ENCODE measurements at regions not wholly inside any gene's neighbourhood (a gene's known extent, or its start where the extent isn't known, plus 50 kb on each side); places are given as distances from the start of the nearest gene placed in this dataset.

DNA sequence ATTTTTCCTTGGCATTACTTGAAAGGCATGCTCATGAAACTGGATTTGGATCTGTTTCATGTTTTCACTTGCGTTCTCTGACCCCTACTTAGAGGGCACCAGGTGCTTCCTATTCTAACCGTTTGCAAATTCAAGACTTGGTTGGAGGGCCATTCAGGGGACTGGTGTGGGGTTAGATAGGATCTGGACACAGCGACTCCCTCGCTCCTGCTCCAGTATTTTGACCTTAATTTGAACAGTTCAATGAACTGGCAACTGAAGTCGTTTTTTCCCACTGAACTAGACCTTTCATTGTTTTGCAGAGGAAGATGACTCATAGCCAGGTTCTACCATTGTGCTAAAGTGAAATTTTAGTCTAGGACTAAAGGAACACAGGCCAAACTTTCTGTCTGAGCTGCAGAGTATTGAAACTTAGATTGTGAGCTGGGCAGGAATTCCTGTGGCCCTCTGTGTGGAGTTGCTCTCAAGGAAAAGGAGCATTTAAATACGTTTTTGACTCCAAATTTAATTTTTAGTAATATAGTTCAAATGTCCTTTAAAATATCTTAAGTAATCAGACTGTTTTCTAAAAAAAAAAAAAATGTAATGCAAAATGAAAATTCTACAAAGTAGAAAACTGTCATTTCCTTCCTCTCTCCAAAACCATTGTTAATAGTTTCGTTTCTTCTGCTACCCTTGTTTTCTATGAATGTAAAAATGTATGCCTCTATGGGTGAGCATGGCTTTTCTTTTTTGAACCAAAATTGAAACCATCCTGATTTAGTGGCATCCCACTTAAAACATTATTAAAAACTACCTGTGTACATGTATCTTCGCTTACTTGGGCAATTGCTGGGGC lies 64.8 kb downstream of the UTRN start (continued):
- TF ChIP-seq FIP1L1 (IDR thresholded peaks at IDR 0.05; ENCODE audit: borderline replicate concordance, insufficient read depth, low read depth, low read length) (no peak), ZNF672 (CRISPR knock-in tag; IDR thresholded peaks at IDR 0.05) (no peak), RXRB (CRISPR knock-in tag; IDR thresholded peaks at IDR 0.05; ENCODE audit: borderline replicate concordance) (peak; percentile 83), ZNF644 (CRISPR knock-in tag; IDR thresholded peaks at IDR 0.05; ENCODE audit: low read depth) (peak; percentile 27; the same call in 1 of the 2 replicates), POGZ (CRISPR knock-in tag; IDR thresholded peaks at IDR 0.05) (peak; percentile 72), SAP130 (CRISPR knock-in tag; IDR thresholded peaks at IDR 0.05; ENCODE audit: low read depth) (peak; percentile 48), ZNF766 (CRISPR knock-in tag; IDR thresholded peaks at IDR 0.05; ENCODE audit: borderline replicate concordance) (0 out of 2 replicates have a peak, but pooled peaks have one; percentile 29), ASH2L (IDR thresholded peaks at IDR 0.05; ENCODE audit: insufficient read length, low read depth, low read length) (peak; percentile 49), ZKSCAN8 (CRISPR knock-in tag; IDR thresholded peaks at IDR 0.05; ENCODE audit: borderline replicate concordance) (0 out of 2 replicates have a peak, but pooled peaks have one; percentile 66), SALL1 (CRISPR knock-in tag; IDR thresholded peaks at IDR 0.05) (peak; percentile 29; the same call in 1 of the 2 replicates), NCOA5 (CRISPR knock-in tag; IDR thresholded peaks at IDR 0.05) (no peak), MIXL1 (CRISPR knock-in tag; IDR thresholded peaks at IDR 0.05) (peak; percentile 66; the same call in 1 of the 2 replicates), TCF7 (IDR thresholded peaks at IDR 0.05; ENCODE audit: low read depth) (0 out of 2 replicates have a peak, but pooled peaks have one; percentile 12)
- TF ChIP-seq, protein P1, sequence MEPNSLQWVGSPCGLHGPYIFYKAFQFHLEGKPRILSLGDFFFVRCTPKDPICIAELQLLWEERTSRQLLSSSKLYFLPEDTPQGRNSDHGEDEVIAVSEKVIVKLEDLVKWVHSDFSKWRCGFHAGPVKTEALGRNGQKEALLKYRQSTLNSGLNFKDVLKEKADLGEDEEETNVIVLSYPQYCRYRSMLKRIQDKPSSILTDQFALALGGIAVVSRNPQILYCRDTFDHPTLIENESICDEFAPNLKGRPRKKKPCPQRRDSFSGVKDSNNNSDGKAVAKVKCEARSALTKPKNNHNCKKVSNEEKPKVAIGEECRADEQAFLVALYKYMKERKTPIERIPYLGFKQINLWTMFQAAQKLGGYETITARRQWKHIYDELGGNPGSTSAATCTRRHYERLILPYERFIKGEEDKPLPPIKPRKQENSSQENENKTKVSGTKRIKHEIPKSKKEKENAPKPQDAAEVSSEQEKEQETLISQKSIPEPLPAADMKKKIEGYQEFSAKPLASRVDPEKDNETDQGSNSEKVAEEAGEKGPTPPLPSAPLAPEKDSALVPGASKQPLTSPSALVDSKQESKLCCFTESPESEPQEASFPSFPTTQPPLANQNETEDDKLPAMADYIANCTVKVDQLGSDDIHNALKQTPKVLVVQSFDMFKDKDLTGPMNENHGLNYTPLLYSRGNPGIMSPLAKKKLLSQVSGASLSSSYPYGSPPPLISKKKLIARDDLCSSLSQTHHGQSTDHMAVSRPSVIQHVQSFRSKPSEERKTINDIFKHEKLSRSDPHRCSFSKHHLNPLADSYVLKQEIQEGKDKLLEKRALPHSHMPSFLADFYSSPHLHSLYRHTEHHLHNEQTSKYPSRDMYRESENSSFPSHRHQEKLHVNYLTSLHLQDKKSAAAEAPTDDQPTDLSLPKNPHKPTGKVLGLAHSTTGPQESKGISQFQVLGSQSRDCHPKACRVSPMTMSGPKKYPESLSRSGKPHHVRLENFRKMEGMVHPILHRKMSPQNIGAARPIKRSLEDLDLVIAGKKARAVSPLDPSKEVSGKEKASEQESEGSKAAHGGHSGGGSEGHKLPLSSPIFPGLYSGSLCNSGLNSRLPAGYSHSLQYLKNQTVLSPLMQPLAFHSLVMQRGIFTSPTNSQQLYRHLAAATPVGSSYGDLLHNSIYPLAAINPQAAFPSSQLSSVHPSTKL (CRISPR knock-in tag; IDR thresholded peaks at IDR 0.05) = peak; percentile 80
- TF ChIP-seq, protein P2, sequence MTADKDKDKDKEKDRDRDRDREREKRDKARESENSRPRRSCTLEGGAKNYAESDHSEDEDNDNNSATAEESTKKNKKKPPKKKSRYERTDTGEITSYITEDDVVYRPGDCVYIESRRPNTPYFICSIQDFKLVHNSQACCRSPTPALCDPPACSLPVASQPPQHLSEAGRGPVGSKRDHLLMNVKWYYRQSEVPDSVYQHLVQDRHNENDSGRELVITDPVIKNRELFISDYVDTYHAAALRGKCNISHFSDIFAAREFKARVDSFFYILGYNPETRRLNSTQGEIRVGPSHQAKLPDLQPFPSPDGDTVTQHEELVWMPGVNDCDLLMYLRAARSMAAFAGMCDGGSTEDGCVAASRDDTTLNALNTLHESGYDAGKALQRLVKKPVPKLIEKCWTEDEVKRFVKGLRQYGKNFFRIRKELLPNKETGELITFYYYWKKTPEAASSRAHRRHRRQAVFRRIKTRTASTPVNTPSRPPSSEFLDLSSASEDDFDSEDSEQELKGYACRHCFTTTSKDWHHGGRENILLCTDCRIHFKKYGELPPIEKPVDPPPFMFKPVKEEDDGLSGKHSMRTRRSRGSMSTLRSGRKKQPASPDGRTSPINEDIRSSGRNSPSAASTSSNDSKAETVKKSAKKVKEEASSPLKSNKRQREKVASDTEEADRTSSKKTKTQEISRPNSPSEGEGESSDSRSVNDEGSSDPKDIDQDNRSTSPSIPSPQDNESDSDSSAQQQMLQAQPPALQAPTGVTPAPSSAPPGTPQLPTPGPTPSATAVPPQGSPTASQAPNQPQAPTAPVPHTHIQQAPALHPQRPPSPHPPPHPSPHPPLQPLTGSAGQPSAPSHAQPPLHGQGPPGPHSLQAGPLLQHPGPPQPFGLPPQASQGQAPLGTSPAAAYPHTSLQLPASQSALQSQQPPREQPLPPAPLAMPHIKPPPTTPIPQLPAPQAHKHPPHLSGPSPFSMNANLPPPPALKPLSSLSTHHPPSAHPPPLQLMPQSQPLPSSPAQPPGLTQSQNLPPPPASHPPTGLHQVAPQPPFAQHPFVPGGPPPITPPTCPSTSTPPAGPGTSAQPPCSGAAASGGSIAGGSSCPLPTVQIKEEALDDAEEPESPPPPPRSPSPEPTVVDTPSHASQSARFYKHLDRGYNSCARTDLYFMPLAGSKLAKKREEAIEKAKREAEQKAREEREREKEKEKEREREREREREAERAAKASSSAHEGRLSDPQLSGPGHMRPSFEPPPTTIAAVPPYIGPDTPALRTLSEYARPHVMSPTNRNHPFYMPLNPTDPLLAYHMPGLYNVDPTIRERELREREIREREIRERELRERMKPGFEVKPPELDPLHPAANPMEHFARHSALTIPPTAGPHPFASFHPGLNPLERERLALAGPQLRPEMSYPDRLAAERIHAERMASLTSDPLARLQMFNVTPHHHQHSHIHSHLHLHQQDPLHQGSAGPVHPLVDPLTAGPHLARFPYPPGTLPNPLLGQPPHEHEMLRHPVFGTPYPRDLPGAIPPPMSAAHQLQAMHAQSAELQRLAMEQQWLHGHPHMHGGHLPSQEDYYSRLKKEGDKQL (CRISPR knock-in tag; IDR thresholded peaks at IDR 0.05; ENCODE audit: low read depth) = no peak
- TF ChIP-seq, protein P3, sequence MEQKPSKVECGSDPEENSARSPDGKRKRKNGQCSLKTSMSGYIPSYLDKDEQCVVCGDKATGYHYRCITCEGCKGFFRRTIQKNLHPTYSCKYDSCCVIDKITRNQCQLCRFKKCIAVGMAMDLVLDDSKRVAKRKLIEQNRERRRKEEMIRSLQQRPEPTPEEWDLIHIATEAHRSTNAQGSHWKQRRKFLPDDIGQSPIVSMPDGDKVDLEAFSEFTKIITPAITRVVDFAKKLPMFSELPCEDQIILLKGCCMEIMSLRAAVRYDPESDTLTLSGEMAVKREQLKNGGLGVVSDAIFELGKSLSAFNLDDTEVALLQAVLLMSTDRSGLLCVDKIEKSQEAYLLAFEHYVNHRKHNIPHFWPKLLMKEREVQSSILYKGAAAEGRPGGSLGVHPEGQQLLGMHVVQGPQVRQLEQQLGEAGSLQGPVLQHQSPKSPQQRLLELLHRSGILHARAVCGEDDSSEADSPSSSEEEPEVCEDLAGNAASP (CRISPR knock-in tag; IDR thresholded peaks at IDR 0.05; ENCODE audit: borderline replicate concordance) = peak; percentile 49; the same call in 1 of the 2 replicates
- TF ChIP-seq, protein P4, sequence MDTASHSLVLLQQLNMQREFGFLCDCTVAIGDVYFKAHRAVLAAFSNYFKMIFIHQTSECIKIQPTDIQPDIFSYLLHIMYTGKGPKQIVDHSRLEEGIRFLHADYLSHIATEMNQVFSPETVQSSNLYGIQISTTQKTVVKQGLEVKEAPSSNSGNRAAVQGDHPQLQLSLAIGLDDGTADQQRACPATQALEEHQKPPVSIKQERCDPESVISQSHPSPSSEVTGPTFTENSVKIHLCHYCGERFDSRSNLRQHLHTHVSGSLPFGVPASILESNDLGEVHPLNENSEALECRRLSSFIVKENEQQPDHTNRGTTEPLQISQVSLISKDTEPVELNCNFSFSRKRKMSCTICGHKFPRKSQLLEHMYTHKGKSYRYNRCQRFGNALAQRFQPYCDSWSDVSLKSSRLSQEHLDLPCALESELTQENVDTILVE (CRISPR knock-in tag; IDR thresholded peaks at IDR 0.05) = 0 out of 2 replicates have a peak, but pooled peaks have one; percentile 43

Measured in HepG2 (cell line).